VCaP (cell line): ENCODE measurements at regions not wholly inside any gene's neighbourhood (a gene's known extent, or its start where the extent isn't known, plus 50 kb on each side); places are given as distances from the start of the nearest gene placed in this dataset.

Experiments
- H3K27ac ChIP-seq: fragments of 450-650 bp; 2 replicates; pipeline ENCODE4 v1.5.1; 2017
- TF ChIP-seq, protein P1 (sequence below): fragments of 450-650 bp; conservative IDR thresholded peaks from 2 replicates; pipeline ENCODE4 v1.5.1; 2017; ENCODE audit warnings: mild to moderate bottlenecking, moderate library complexity

GRCh38 chr6:6764764-6765434, 176.4 kb downstream of the LY86 start:
- TF ChIP-seq, protein P1, sequence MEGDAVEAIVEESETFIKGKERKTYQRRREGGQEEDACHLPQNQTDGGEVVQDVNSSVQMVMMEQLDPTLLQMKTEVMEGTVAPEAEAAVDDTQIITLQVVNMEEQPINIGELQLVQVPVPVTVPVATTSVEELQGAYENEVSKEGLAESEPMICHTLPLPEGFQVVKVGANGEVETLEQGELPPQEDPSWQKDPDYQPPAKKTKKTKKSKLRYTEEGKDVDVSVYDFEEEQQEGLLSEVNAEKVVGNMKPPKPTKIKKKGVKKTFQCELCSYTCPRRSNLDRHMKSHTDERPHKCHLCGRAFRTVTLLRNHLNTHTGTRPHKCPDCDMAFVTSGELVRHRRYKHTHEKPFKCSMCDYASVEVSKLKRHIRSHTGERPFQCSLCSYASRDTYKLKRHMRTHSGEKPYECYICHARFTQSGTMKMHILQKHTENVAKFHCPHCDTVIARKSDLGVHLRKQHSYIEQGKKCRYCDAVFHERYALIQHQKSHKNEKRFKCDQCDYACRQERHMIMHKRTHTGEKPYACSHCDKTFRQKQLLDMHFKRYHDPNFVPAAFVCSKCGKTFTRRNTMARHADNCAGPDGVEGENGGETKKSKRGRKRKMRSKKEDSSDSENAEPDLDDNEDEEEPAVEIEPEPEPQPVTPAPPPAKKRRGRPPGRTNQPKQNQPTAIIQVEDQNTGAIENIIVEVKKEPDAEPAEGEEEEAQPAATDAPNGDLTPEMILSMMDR: no peak
- no peak overlapping the region for H3K27ac ChIP-seq

DNA sequence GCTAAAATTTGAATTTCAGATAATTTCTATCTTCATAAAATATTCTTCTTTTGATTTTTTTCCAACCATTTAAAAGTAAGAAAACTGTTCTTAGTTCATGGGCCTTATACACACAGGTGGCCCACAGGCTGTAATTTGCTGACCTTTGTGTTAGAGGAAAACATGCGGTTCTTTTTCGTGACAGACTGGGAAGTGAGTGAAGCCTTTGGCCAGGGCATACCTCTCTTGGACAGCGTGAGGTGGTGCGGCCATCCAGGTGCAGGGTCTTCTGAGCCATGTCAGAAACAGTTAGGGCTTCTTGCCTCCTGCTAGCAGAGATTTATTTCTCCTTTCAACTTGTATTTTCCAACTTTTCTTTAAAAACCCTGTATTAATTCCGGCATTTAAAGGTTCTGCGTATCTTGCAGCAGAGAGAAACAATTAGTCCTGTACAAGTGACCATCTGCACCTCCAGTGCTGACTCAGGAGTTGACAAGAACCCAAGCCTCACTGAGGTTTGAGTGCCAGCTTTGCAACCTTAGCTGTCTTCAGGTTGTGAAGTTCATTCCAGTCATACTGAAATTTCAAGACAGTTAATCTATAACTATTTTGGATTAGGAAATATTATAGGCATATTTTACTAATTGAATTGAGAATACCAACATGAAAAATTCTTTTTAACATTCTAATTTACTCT, 177.8 kb downstream of the LY86 start:
- H3K27ac ChIP-seq: no peak overlapping the region
- TF ChIP-seq, protein P1: no peak

DNA sequence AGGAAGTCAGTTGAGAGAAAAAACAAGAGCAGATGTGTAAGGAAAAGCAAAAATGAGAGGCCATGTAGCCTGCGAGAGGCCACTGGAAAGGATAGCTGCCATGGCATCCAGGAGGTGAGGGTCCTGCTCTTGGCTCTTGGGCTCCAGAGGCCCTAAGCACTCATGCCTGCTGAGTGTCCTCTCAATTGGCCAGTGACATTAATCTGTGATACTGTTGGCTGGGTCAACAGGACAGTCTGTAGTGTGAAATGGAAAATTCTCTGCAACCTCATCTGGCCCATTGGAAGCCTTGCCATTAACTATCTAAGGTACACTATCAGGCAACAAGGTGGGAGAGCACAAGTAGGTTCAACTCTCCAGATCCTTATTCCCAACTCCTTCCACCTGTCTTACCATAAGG, 180.9 kb downstream of the LY86 start:
- H3K27ac ChIP-seq: no peak overlapping the region
- TF ChIP-seq, protein P1: no peak

DNA sequence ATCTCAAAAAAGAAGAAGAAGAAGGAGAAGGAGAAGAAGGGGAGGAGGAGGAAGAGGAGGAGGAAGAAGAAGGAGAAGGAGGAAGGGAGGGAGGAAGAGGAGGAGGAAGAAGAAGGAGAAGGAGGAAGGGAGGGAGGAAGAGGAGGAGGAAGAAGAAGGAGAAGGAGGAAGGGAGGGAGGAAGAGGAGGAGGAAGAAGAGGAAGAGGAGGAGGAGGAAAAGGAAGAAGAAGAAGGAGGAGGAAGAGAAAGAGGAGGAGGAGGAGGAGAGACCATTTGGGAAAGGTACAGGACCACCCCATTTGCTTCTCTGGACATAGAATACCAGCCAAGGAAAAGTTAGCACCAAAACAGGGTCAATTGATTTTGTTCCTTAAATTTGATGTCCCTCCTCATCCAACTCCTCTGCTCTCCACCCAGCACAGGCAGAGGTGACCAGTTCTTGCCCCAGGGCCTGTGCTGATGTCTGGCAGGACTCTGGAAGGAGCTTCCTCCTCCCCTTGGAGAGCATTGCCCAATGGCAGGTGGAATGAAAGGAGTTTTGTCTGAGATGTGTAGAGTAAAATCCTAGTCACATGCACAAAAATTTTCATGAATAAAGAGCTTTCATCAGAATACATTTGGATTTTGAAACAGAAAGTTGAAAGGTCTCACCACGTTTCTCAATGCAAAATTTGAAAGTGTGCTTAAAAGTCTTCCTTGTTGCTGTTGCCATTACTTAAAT, 182.9 kb downstream of the LY86 start:
- TF ChIP-seq, protein P1: no peak
- H3K27ac ChIP-seq: no peak overlapping the region

GRCh38 chr6:6771964-6772363, 183.4 kb downstream of the LY86 start:
- TF ChIP-seq, protein P1: no peak
- H3K27ac ChIP-seq: no peak overlapping the region

GRCh38 chr6:6772751-6773150, 184.2 kb downstream of the LY86 start:
- TF ChIP-seq, protein P1: no peak

DNA sequence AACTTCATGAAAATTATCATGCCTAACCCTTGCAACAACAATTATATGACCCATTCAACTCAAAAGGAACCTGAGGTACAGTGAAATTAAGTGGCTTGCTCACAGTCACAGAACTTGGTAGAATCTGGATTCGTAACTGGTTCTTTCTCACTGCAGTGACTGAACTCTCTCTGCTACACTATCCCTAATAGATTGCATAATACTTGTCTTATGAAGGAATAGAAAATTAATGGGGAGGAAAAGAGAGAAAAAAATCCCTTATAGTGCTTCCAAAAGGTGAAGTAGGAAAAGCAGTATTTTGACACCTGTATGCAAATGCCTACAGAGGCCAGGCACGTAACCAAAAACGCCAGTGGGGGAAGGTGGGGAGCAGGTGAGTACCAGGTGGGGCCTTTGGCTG, 186.6 kb downstream of the LY86 start:
- TF ChIP-seq, protein P1: no peak
- H3K27ac ChIP-seq: no peak overlapping the region

More at GRCh38 chr6:6772751-6773150, 184.2 kb downstream of the LY86 start:
- no peak overlapping the region for H3K27ac ChIP-seq
